DMS79 (cell line): ENCODE measurements at regions not wholly inside any gene's neighbourhood (a gene's known extent, or its start where the extent isn't known, plus 50 kb on each side); places are given as distances from the start of the nearest gene placed in this dataset.

Experiments used
- DNase-seq: peaks from one replicate; lab custom pipeline; 2025; lab: John Stamatoyannopoulos, UW

- no peak for DNase-seq
These were observed 314.9 kb downstream of the COG6 start for GRCh38 chr13:39970177-39970846.

DNA sequence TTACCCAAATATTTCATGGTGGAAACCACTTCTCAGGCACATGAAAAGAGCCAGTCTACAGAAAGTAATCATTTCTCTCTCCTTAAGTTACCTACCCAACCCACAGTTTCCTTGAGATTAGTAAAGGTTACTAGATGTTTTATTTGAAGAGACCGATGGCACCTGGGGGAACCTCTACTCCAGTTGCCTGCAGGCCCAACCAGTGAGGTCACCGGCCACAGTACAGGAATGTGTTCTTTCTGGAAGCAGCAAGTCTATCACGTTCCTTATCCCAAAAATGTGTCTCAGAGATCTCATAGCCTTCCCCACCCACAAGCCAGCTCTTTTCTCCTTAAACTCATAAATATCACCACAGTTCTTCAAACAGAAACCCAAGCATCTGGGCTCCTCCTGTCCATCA, 316.1 kb downstream of the COG6 start:
- DNase-seq, result no peak

DNA sequence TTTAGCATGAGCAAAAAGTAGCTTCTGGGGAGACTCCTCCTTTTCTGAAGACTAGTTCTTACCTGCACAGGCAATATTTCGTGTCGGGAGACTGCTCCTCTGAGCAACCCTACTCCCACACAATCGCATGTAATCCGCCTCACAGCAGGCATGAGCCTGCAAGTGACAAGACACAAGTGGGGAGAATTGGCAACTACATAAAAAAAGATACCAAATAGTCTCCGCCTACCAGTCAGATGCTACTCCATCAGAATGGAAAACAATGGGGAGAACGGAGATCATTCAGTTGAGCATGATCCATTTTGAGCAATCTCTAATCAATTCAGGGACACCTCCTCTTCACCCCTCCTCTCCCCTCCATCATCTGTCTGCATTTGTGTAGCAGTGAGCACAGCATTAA, 321.0 kb downstream of the COG6 start:
- no peak for DNase-seq

- DNase-seq, result no peak
These were observed 325.6 kb downstream of the COG6 start for GRCh38 chr13:39981056-39981455.

GRCh38 chr13:39982745-39983144, 327.3 kb downstream of the COG6 start:
- DNase-seq, result no peak

DNA sequence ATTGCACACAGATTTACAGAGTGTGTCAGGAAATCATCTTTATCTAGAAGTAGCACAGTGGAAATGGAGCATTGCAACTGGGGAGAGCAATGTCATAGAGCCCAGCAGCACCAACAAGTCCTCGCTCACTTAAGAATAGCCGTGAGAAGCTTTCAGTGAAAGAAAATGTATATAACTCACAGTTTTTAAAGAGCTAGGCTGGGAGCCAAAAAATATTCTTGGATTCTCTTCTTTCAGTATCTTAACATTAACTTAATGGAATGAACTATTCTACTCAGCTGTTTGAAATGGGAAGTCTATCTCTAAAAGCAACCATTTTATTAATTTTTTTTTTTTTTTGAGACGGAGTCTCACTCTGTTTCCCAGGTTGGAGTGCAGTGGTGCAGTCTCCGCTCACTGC, 329.6 kb downstream of the COG6 start:
- no peak for DNase-seq

DNA sequence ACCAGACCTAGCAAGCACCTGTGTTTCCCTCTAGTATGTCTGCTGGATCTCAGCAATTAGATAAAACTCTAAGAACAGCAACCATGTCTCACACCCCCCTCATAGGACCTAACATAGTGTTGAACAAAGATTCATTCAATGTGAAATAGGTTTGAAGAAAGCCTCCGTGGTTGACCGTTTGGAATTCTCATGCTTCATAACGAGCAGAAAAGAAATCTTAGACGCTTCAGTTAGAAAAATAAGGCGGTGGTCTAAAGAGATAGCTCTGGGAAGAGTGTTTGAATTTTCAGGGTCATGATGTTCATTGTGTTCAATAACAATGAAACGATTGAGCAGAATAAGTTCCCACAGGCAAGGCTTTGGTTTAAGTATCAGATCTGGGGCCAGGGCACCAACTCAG, 332.9 kb downstream of the COG6 start:
- no peak for DNase-seq

- DNase-seq, result no peak
These were observed 342.7 kb downstream of the COG6 start for GRCh38 chr13:39998166-39998565.

GRCh38 chr13:40002016-40002415, 346.6 kb downstream of the COG6 start:
- no peak for DNase-seq

DNA sequence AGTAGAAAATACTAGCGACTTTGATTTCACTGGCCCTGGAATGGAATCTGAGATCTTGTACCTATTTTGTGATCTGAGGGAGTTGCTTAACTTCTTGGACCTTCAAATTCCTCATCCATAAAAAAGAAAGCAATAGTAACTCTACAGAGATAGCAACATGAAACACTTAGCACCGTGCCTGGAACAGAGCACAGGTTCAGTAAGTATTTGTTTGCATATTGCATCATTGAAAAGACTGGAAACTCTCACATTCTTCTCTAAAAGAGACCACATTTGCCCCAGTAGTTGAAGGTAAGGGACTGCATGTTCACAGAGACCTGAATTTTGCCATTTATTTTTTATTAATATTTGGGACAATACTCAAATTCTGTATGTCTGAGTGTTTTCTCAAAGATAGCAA, 358.1 kb downstream of the COG6 start:
- DNase-seq, result no peak

DNA sequence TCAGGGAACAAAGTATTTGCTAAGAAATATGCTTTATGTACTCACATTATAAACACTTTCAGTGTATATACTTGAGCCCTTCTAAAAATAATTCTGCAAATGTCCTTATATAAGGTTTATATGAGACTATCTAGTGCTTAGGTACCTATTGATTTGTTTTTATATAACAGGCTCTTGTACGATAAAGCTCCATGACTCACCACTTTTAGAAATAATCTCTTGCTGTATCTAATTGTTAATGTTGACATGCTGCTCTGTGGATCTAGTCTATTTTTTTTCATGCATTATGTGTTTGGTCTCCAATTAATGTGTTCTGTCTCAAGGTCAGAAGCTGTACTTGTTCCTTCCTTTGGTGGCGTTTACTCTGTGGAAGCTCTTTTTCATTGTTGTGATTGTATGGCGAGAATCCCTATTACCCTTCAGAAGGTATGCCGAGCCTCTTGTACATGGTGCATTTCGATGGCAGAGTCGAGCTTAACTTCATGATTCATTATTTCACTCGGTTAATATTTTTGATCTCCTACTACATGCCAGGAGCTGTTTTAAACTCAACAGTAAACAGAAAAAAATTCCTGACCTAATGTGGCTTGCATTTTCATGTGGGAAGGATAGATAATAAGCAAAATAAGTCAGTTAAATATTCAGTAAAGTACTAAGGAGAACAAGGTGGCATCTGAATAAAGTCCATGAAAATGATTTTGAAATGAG, 361.6 kb downstream of the COG6 start:
- no peak for DNase-seq

GRCh38 chr13:40017662-40018262, 362.3 kb downstream of the COG6 start:
- no peak for DNase-seq

DNA sequence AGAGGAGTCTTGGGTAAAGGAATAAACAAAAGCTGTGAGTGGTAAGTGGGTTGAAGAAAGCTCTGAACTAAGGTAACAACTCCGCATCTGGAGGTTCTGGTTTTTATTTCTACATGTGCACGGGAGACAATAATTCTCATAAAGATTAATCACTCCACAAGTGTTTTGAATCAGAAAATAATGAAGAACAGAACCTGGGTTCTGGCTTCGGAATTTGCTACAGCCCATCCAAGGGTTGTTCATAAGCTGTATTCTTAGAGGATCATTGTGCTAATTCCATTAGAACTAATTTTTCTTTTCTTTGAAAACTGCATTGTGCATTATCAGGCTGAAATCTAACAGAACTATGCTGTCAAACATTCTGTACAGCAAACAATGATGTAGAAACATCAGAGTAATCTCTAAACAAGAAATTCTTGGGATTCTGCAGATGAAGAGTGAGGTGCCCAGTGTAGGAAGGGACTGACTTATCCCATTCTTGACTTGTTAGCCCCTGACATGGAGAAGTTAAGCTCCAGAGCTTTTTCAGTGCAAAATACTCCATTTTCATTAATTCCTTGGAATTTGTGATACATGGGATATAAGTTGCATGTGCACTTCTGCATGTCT, 368.2 kb downstream of the COG6 start:
- no peak for DNase-seq

- no peak for DNase-seq
These were observed 368.9 kb downstream of the COG6 start for GRCh38 chr13:40024204-40024966.

DNA sequence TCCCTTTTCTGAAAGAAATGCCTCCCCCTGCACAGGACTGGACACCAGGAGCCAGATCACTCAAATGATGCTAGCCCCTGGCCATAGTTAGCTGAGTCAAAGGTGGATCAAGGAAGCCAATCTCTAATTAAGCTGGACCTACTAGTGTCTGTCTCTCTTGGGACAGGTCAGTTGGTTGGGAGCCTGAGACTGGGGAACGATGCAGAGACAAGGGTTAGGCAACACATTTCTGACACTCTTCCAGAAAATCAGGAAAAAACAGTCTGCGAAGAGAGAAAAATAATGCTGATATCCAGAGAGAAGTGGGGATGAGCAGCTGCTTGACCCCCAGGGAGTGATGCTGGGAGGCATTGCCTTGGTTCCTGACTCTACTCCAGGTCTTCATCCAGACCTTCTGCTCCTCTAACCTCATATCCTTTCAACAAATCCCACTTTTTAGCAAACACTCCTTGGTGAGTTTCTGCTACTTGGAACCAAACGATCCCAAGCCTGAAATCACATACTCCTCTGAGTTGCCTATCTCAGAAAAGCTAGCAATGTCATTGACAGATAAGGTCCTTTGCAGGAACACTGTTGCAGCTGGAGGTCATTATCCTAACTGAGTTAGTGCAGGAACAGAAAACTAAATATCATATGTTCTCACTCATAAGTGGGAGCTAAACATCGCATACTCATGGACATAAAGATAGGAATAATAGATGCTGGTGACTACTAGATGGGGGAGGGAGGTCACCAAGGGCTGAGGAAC, 369.7 kb downstream of the COG6 start:
- DNase-seq, result no peak

- DNase-seq, result no peak
These were observed 370.7 kb downstream of the COG6 start for GRCh38 chr13:40026174-40026585.

- DNase-seq, result no peak
These were observed 371.3 kb downstream of the COG6 start for GRCh38 chr13:40026741-40027140.

- no peak for DNase-seq
These were observed 373.0 kb downstream of the COG6 start for GRCh38 chr13:40028446-40028845.

- no peak for DNase-seq
These were observed 375.6 kb downstream of the COG6 start for GRCh38 chr13:40031031-40031430.

GRCh38 chr13:40039061-40039460, 383.6 kb downstream of the COG6 start:
- no peak for DNase-seq

DNA sequence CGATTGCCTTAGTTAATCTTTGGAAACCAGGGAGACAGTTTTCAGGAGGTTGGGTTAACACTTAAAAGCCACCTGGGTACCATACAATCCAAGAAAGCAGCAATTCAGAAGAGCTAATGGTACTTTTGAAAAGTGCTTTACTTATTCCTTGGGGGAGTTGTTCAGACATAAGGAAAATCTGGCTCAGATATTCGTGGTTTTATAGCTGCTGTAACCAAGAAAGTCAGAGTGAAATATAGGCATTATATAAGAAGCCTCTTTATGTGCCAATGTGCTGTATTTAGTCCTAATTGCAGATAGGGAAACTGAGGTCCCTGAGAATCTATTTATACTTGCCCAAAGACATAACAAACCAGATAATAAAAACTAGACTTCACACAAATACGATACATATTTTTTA, 387.5 kb downstream of the COG6 start:
- DNase-seq, result no peak

GRCh38 chr13:40043764-40044163, 388.3 kb downstream of the COG6 start:
- DNase-seq, result peak; percentile 70
